Brain pericyte (primary cell): ENCODE measurements at regions not wholly inside any gene's neighbourhood (a gene's known extent, or its start where the extent isn't known, plus 50 kb on each side); places are given as distances from the start of the nearest gene placed in this dataset.

ENCODE experiments used
- DNase-seq: peaks from one replicate; pipeline ENCODE4 v3.0.0-alpha.2; 2012; ENCODE audit warnings: low read depth, low spot score

DNA sequence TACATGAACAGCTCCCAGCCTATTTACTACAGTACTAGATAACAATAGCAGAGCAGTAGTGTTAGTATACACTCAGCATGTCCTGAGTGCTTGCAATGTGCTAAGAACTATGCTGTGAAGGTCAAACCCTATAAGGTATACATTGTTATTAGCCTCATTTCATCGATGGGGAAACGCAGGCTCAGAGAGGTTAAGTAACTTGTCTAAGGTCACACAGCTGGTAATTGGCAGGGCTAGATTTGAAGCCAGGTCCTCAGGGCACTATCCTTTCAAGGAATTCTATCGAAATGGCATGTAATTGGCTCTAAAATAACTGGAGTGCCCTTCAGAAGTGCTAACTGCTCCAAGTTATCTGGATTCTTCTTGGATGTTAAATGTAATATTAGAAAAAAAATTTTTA lies 295.6 kb downstream of the ZNF536 start:
- DNase-seq = no peak

DNA sequence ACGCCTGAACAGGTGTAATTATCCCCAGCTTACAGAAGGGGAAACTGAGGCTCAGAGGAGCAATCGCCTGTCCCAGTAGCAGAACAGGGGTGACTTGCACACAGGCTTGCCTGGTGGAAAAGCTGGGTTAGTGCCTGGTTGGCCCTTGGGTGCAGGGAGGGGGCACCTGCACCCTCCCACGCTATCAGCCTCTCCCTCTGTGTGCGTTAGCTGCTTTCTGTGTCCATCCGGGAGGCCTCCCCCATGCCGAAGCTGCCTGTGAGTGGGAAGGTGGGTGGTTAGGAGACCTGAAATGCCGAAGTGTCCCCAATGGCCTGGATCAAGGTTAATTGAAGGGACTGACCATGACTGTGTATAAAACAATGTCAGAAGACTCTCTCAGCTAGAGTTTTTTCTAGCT lies 295.0 kb downstream of the ZNF536 start:
- no peak for DNase-seq

DNA sequence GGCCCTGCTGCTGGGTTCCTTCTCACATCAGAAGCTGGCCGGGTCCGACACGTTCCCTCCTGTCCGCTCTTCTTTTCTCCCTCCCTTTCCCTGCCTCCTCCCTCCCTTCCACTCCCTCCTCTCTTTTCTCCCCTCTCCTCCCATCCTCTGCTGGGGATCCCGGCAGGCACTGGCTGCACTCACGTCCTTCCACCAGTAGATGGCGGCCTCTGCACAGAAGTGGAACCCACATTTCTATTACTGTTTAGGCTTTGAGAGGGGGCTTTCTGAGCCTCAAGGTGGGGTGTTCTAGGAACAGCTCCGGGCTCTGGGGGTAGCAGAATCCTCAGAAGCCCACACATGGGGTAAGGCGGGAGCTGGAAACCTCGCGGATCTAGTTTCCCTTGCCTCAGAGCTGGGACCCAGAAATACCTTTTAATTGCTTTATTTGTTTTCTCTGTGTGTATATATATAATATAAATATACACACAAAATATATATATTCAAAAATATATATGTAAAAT lies 294.2 kb downstream of the ZNF536 start:
- DNase-seq = no peak

DNA sequence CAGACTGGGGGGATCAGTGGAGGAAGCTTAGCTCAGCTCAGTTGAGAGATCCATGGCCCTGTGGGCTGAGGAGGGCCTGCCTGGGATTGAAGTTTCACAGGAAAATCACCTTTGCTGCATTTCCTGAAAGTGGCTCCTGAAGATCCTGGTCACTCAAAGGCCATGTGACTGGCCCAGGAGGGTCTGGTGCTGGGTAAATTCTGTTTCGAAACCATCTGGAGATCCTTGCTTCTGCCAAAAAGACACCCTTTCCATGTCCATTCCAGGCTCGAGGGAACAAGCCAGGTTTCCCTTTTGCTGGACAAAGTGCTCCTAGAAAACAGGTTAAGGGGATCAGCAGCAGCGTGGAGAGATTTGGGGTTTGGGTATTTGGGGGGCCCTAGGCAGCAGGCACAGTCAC lies 293.3 kb downstream of the ZNF536 start:
- DNase-seq = no peak

DNA sequence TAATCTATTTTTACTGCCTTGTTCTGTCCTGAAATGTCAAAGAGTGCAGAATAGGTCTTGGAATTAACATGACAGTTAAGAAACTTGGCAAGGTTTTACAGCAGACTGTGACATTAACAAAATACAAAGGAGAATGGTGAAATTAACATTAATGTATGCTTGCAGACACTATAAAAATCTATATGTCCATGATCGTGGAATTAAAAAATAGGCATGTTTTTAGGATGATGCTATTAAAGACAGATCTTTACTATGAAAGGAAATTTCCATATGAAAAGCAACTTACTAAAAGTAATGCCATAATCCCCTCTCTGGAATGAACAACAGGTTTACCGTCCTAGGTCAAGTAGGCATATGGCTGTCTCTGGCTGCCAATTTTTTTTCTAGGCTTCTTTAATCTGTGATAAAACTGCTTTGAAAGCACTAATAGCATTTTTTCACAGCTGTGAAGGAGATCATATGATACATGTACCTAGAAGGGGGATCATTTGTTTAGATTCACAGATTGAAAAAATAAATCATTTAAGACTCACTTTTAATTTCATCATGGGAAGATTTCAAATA lies 291.5 kb downstream of the ZNF536 start:
- DNase-seq = no peak

DNA sequence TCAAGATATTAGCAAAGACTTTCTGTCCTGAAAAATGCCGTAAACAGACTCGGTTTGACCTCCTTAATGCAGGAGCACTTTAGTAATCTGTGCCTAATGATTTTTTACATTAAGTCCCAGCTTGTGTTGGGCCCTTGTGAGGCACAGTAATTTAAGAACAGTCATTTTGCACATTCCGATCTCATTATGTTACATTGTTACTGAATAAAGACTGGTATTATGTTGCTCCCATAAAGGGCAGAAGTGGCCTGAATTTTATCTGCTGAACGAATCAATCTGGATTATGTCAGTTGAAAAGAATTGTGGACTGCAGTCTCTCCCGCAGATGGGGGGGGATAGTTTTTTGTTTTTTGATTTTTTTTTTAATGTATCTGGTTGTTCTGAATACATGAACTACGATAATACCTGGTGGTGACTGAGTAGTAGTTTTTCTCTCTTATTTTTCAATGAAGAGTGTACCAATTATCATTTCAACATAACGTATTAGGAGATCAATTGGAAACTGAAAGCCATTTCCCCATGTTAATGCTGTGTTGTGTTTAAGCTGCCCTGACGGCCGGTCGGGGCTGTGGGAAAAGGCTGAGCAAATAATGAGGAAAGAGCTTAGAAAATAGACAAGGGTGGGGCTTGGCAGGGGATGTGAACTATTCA lies 290.2 kb downstream of the ZNF536 start:
- DNase-seq = no peak

DNA sequence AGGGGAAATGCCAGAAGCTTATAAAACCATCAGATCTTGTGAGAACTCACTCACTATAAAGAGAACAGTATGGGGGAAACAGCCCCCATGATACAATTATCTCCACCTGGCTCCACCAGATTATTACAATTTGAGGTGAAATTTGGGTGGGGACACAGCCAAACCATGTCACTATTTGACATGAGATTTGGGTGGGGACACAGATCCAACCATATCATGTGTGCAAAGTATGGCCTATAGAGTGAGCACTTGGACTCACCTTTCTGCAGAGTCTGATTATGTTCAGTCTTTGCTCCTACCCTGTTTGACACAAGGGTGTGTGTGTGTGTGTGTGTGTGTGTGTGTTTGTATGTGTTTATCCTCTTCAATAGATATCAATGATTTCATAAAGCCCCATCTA lies 287.5 kb downstream of the ZNF536 start:
- no peak for DNase-seq

DNA sequence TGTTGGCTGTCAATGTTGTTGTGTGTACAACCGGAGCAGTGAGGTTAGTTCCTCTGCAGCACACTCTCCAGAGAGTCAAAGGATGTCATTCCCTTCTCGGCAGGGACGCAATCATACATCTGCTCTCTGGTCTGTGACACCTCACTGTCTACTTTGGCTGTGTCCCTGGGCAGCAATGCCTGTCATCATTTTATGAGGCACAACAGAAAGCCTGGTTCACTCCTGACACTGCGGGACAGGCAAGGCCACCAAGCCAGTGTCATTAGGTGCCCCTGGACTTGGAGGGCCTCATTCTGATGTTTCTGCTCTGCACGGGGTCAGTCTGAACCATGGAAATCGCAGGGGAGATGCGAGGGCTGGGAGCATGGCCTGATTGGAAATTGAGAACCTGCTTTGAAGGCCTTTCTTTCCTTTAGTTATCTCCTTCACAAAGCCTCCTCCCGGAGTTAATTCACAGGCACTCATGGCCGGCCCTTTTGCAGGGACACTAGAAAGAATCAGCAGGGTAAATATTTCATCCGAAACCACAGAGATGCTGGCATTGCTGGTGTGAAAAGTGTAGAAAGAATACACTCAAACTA lies 284.4 kb downstream of the ZNF536 start:
- no peak for DNase-seq

DNA sequence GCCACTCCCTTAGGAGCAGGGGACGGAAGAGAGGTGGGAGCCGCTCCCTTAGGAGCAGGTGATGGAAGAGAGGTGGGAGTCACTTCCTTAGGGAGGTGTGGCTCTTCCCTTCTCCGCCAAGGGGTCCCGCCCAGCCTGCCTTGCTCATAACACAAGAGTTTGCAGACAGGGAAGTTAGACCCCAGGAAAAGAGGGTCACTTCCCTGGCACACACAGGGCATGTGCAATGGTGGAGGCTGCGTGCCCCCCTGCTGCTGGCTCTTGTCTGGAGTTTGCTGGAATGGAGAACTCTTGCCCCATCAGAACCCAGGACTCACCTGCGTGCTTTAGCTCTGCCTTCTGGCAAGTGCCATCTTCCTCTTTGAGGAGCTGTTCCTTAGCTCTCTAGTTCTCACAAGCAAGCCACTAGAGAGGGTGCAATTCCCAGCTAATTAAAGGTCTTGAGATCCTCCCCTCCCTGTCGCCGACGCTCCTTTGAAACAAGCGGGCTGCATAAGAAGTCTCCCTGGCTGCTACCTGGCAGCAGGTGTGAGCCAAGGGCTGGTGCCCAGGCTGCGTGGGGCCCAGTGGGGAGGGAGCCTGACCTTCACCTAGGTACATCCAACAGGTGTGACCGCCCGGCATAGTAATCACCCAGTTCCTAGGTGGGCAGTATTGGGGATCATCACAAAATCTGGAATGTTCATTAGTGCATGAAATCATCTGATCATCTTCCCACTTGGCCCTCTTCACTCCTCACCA lies 281.6 kb downstream of the ZNF536 start:
- no peak for DNase-seq

DNA sequence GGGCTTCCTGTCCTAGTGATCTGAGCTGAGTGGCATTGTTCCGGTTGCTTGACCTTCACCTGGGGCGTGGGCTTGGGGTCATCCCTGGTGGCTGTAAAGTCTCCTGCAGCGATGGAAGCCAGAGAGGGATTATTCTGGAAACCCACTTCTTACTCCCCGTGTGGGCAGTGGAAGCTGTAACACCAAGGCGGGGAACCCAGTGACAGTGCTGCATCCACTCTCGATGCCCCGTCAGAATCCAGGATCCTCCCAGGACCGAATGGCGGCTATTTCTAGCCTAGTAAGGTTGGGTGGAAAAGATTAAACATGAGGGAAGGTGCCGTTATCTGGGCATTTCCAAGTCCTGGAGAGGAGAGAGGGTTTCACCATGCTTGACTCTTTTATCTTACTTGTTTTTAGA lies 280.6 kb downstream of the ZNF536 start:
- no peak for DNase-seq

DNA sequence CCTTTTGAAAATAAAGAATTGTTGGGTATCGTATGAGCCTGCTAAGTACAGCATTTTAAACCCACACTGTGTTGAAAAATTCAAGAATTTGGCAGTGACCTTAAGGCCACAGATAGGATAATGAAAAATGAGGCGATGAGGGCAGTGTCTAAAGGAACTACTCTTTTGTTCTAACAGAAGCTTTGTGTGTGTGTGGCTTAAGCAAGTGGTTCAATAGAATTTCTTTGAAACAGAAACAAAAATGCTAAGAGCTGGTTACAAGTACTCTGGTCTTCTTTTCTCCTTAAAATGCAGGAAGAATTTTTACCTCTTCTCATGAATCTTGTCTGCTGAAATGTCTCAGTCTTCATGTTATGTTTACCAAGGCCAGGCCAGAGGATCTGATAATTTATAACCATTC lies 279.5 kb downstream of the ZNF536 start:
- no peak for DNase-seq

DNA sequence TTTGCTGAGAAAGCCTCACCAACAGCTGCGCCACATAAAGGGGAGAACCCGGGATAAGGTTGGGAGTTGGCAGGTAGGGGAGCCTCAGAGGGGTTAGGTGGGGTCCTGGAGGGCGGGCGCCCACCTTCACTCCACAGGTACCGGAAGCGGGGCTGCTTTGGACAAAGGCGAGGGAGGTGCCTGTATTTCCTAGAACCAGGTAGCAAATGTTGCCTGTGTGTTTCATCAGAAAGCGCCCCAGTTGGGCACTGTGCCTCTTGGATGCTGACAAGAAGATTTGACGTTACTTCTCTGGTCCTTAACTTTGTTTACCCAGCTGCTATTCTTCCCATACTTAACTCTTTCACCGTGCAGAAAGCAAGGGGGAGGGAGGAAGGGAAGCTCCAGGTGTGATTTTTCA lies 278.9 kb downstream of the ZNF536 start:
- no peak for DNase-seq

DNA sequence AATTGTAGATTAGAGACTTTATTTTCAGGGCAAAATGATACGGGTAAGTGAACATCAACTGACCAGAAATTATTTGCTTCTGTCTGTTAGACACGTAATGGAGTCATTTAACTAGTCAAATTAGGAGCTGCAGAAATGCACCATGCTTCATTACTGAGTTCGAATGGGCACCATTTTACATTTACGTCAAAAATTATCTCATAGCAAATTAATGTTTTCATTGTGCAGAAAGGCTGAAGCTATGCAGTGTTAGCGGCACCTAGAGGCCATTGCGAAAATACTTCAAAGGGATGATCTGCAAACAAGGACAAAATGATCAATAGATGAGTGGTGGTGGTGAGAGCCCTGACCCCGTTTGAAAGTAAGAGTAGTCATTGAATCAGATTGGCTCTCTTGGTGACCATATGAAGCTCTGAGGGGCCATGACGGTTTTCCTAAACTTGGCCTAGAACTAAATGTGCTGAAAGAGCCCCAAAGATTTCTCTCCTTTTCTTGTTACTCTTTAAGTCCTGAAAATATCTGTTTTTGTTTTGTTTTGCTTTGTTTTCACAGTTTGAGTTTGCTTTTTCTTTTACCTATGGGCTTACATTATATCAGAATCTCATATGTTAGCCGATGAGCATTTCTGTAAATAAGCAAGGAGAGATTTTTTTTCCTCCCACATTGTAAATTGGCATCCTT lies 277.9 kb downstream of the ZNF536 start:
- no peak for DNase-seq

DNA sequence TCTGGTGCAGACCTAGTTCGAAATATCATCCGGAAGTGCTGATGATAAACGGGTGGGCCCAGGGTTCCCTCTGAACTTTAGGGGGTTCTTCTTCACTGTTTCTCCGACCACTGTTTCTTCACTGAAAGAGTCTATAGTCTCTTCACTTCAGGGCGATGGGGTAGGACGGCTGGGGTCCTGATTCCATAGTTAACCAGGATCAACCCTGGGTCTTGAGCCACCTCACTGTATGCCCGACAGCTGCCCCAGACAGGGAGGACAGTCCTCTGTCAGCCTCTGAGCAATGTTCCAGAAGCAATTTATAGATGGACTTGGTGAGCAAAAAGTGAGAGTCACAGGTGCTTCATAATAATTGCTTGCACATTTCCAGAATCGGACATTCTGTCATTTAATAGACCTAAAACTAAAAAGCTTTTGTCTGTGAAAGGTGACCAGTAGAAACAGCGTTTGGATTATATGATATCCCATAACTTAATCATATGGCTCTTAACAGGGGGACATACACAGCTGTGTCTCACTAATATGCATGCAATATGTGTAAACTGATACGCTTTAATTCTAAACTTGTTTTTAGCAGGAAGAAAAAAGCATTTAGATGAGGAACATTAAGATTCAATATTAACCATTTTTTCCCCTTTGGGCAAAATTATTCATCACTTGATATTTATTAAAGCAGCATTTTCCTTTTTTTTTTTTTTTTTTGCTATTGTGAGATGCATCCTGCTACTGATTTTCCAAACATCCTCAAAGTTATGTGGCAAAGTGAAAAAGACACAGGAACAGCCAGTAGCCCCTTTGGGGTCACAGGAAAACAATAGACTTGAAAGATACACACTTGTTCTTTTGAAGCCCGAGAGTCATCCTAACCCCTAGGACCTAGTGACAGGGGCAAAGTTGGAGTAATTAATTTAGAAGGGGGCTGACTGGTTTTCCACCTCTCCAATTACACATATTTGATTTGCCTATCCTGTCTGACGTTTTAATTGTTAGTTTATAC lies 277.0 kb downstream of the ZNF536 start:
- DNase-seq = no peak

DNA sequence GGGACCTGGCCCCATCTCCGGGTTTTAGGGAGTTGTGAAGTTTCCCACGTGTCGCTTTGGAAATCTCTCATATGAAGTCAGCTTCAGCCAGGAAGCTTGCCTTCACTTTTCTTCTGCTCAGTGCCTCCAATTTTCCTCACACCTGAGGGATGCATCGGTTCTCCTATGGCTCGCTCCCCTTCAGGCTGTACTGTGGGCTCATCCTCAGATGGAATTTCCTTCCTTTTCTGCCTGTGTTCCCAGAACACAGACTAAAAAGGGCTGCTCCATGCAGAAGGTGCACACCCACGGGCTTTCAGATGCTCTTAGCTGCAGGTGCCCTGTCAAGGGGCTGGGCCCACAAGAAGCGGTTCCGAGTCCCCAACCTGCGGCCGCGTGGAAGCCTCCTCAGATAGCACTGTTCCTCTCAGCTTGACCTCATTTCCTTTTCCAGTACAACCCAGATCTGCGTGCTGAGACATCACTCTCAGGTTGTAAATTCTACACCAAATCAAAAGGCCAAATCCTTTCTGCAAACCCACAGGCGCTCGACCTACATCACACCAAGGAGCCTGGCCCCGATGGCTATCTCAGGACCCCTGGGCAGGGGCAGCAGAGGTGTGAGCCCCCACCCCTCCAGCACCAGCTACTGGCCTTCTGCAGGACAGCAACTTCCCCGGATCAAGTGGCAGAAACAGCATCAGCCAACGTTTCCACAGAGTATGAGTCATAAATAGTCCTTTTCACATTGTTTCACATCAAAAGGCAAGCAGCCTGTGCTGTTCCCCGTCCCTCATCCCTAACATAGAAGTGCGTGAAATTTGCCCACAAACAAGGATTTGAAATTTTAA lies 275.9 kb downstream of the ZNF536 start:
- DNase-seq = no peak

DNA sequence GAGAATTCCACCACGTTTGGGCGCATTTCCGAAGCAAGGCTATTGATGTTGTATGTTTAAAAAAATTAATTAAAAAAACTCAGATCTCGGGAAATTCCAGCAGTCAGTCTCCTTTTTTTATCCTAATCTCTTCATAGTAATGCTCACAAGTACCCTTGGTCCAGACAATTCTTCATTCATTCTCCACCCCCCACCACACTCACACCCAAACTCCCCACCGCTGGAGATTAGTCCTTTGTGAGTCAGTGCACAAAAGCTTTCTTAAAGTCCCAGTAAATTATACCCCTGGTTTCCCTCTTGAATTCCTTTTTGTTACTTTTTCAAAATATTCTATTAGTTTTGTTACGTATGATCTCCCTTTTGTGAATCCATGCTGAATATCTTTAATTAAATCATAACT lies 274.6 kb downstream of the ZNF536 start:
- no peak for DNase-seq

DNA sequence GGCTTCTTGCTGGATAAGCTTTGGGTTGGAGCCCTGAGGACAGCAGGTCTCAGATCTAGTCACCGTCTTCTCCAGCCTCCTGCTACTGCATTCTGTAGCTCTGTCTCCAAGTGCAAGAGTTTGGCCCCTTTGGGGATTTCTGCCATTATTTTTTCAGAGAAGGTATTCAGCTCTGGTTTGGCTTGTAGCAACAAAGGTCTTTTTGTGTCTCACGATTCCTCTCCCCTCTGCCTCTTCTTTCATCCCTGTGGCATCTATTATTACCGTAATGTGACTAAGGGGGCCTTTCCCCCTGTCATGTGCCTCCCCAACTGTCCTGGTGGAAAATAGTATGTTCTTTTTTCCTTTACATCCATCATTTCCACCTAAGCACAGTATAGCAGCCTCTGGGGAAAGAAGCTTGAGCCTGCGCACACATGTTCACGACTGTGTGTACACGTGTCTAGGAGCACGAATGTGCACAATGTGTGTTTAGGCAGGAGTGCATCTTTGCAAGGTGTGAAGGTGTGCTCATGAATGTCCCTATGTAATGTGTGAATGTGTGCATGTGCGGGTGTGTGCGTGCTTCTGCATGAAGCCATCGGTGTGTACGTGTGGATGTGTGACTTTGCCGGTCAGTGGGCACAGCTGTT lies 273.9 kb downstream of the ZNF536 start:
- no peak for DNase-seq

DNA sequence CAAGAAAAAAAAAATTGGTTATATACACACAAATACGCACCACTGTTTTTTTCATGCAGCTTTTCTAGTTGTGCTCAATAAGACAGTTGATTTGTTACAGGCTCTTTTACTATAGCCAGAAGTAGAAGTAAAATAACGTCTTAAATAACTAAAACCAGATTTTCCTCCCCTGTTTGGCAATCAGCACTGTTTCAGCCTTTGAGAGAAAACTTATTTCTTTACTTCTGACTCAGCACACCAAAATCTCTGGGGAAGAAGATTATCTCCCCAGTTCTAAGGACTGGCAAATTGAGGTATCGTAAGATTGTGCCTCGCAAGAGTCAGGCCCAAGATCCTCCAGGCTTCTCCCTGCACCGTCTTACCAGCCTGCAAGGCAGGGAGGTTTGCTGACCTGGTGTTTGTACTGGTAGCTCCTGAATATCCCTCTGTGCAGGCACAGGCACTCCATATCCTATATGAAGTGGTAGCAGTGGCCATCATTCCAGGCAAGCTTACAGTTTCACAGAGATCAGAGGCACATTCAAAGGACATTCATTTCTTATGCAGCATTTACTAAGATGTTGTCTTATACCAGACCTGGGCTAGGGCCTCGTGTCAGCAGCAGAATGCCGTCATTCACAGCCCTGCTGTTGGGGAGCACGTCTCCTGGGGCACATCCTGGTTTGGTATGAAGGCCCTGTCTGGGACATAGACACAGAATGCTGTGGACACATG lies 268.2 kb downstream of the ZNF536 start:
- DNase-seq = no peak

DNA sequence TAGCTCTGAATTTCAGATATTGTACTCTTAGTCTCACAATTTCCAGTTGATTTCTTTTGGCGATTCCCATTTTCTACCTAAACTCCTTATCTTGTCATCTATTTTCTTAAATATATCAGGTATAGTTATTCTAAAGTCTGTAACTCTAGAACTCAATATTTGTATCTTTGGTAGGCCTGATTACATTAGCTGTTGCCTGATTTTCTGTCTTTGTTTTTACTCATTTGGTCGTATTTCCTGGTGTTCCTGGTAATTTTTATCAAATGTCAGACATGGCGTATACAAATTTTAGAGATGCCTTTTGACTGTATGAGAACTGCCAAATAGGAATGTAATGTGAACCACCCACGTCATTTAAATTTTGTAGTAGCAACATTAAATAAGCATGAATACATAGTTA lies 266.7 kb downstream of the ZNF536 start:
- no peak for DNase-seq
